GM19463 (cell line): ENCODE measurements at regions not wholly inside any gene's neighbourhood (a gene's known extent, or its start where the extent isn't known, plus 50 kb on each side); places are given as distances from the start of the nearest gene placed in this dataset.
"Not testable (repeated sequence)": the region's sequence is repeated elsewhere in the genome, so short reads cannot be mapped to it uniquely, and the experiment has no call there.

Source experiments
- ATAC-seq: cut with Tn5 transposase; IDR thresholded peaks from one replicate; pipeline ENCODE4 v1.9.1; 2021; ENCODE audit warnings: mild to moderate bottlenecking, moderate library complexity; ENCODE audit not compliant: unreplicated experiment

- ATAC-seq = no peak
Observed at GRCh38 chr13:67996101-67996500, 766.0 kb upstream of the PCDH9 start.

DNA sequence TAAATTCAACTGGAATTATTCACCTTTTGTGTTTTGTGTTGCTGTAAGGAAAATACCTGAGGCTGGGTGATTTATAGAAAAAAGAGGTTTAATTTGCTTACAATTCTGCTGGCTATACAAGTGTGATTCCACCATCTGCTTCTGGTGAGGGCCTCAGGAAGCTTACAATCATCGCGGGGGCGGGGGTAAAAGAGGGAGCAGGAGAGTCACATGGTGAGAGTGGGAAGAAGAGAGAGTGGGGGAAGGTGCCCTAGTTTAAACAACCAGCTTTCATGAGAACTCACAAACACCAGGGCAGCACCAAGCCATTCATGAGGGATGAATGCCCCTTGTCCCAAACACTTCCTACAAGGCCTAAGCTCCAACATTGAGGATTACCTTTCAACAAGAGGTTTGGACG, 760.7 kb upstream of the PCDH9 start:
- ATAC-seq = no peak

- no peak for ATAC-seq
Observed at GRCh38 chr13:67986234-67986633, 756.1 kb upstream of the PCDH9 start.

- ATAC-seq = no peak
Observed at GRCh38 chr13:67977066-67977465, 746.9 kb upstream of the PCDH9 start.

- no peak for ATAC-seq
Observed at GRCh38 chr13:67971291-67971690, 741.2 kb upstream of the PCDH9 start.

DNA sequence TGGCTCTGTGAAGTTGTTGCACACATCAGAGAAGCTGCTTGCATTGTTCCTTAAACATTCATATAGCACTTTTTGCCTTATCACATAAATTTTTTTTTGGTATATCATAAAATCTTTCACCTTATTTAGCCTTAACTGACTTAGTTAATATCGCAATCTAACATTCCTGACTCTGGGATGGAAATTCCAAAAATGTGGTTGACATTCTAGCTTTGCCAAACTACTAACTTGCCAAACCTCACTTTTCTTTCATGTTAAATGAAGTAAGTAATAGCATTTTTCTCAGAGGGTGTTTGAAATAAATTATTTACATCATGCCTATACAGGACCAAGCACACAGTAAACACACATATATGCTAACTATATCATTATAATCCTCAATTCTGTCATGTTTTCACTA, 736.9 kb upstream of the PCDH9 start:
- ATAC-seq = no peak

GRCh38 chr13:67966065-67966464, 735.9 kb upstream of the PCDH9 start:
- no peak for ATAC-seq

GRCh38 chr13:67964986-67965385, 734.9 kb upstream of the PCDH9 start:
- no peak for ATAC-seq

DNA sequence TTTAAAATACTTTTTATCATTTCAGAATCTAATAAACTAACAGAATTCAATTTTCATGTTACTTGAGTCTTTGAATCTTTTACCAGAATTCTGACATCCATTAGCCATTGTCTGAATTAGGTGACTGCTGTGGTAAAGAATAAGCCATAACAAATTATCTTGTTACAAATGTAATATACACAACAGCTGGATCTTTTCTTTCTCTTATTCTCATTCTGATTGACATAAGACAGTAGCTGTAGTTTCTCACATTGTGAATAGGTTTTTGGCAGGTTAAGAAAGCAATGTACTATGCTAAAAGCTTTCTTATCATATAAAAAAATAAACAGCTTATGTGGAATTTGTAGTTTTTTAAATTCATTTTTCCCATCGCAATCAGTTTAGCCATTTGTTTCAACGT, 734.0 kb upstream of the PCDH9 start:
- ATAC-seq = no peak

DNA sequence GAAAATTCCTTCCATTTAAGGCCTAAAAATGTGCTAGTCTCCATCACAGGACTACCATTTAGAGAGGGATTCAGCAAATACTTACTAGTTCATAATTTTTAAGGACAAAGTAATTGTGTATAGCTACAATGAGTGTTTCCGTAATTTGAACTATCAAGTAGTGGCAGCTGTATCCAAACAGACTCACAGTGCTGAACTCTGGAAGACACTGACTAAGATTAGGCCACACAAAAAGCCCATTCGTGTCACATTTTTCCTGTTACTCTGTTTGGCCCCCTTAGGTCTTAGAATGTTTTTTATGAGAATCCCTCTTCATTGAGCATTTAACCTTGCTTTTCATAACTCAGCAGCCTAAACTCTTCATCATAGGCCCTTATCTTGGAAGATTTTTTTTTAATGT, 731.2 kb upstream of the PCDH9 start:
- no peak for ATAC-seq

- no peak for ATAC-seq
Observed at GRCh38 chr13:67951431-67951830, 721.3 kb upstream of the PCDH9 start.

DNA sequence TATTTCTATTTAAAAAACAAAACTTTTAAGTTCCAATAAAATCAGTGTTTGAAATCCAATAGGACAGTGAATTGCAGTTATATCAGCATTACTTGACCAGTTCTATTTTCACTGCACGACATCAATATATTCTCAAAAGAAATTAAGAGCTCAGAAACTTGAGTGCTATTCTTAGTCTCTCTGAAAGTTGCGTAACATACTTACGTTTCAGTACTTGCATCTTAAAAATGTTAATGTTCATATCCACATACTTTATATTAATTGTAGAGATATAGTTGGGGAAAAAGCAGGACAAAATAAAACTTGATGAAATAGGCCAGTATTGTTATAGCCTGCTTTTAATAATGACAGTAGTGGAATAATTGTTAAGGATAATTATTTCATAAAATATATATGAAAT, 720.5 kb upstream of the PCDH9 start:
- ATAC-seq = no peak

DNA sequence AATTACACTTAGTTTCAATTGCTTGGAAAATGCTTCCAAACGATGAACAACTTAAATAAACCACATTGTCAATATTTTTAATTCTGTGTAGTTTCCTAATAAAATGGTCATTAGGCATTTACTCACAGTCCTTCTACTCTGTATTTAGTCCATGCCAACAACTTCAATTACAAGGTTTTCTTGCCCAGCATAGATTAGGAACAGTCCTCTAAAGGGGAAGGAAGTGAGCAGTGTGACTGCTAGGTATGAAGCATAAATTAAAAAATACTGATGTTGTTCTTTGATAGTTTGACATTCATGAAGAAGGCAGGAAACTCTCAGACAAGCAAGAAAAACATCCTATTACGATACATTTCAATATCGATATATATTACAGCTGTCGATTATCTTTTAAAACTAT, 716.0 kb upstream of the PCDH9 start:
- no peak for ATAC-seq

DNA sequence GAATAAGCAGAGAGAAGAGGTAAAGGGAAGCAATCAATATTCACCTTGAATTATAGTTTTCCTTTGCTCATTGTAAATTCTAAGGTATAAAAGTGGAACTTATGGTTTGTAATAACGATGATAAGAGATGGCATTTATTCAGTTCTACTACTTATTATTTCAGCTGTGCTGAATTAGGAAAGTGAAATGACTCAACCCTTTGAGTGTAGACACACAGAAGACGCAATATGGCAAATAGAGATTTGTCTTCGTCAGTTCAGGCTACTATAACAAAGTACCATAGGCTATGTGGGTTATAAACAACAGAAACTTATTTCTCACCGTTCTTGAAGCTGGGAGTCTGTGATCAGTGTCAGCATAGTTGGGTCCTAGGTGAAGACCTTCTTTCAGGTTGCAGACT, 713.0 kb upstream of the PCDH9 start:
- no peak for ATAC-seq

DNA sequence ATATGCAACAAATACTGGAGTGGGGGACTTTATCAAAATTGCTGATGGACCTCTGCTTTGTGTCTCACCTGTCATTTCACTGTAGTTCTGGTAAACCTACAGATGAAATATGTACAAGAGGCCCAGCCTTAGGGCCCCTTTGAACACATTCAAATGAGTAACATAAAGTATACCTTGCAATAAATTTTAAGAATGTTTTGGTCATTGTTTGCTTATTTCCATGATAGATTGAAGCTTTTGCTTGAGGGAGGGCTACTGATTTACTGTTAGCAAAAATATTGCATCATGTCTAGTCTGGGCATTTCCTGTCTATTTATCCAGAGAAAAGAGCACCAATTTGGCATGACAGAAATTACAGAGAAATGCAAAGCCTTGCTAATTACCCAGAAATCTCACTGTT, 705.5 kb upstream of the PCDH9 start:
- no peak for ATAC-seq

DNA sequence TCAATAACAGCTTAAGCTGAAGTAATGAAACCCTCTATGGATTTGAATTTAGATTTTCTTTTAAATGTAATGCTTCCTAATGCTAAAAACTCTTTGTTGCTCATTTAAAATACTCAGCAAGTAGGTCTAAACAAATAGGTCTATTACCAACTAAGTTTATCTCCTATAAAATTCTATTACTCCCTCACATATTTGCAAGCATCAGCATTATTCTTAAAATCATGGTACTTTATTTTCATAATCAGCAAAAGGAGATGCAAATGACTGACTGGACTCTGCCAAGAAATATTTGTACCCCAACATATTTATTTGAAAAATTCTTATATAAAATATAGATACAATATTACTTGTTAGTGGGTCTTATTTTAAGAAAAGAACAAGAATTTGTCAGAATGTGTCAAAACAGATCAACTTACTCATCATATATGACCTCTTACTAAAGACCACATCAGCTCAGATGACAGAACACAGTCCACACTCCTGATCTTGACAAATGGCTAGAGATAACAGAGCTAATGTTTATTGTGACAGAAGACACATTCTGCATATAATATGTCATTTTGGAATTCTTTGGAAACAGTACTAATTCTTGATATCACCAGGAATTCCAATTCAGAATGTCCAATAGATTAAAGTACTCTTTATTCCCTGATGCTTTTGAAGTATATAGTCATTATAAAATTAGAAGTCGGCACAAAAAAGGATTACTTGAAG, 704.6 kb upstream of the PCDH9 start:
- no peak for ATAC-seq

- no peak for ATAC-seq
Observed at GRCh38 chr13:67932991-67933390, 702.9 kb upstream of the PCDH9 start.

- no peak for ATAC-seq
Observed at GRCh38 chr13:67917291-67917987, 687.3 kb upstream of the PCDH9 start.

DNA sequence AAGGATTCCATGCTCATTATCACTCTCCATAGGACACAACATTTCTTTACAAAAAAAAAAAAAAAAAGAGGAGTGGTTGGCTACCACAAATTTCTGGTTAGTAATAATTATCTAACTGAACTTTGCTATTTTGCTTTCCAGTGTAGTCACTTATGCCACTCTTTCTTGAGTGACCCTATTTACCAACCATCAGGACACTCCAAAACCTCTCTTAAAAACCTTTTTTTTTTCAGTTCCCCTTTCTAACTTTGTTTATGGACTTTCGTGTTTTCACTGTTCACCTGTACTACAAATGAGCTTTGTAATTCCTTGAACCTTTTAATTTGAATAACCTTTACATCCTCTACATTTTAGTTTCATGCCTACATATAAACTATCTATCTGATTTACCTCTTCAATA, 686.5 kb upstream of the PCDH9 start:
- no peak for ATAC-seq

DNA sequence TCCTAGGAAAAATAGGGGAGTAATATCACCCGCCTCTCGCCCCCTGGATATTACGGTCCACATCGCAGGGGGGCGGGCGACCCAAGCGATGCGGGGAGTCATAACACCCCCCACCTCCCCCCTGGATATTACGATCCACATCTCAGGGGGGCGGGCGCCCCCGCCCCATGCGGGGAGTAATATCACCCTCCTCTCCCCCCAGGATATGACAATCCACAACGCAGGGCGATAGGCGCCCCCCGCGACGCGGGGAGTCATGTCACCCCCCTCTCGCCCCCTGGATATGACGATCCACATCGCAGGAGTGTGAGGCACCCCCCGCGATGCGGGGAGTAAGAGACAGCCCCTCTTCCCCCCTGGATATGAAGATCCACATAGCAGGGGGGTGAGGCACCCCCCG, 684.4 kb upstream of the PCDH9 start:
- ATAC-seq = no peak

- ATAC-seq = not testable (repeated sequence)
Observed at GRCh38 chr13:67902960-67903359, 672.8 kb upstream of the PCDH9 start.

DNA sequence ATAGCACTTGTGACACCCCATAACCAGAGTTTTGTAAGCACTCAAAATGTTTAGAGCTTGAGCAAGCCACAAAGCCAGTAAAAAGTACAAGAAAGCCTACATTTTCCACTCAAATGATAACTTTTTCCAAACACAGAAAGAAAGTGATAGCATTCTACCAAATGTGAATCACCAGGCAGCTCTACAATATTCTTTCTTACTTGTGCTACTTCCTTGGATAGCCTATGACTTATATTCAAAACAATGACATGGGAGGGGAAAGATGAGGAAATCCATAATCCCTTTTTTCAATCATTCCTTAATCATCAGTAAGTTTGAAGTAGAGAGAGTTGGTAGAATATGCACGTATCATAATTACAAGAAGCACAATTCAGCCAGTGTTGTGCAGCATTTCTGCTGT, 650.8 kb upstream of the PCDH9 start:
- ATAC-seq = no peak

DNA sequence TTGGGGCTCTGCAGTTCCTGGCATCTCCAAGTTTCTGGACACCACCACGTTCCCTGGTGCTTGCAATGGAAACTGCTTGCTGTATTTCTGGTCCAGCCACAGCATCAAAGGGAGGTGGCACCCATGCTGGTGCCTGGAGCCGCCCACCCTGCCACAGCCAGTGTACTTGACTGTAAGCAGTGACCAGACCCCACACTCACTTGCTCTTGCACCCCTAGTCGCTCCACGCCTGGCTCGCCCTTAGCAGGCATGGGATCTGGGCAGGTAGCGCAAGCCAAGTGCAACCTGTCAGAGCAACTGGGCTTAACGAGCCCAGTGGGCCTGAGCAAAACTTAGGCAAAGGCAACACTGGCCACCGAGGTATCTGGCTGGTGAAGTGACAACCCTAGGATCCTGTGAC, 648.2 kb upstream of the PCDH9 start:
- ATAC-seq = no peak
